Keratinocyte (primary cell): ENCODE measurements at regions not wholly inside any gene's neighbourhood (a gene's known extent, or its start where the extent isn't known, plus 50 kb on each side); places are given as distances from the start of the nearest gene placed in this dataset.

Source experiments
- DNase-seq: peaks from one replicate; pipeline ENCODE4 v3.0.0-alpha.2; 2011; ENCODE audit warnings: low read depth, missing footprints, low spot score
- FAIRE-seq: peaks from 2 replicates; lab custom pipeline; 2011; peaks lifted over from hg19 to GRCh38; lab: Jason Lieb, UNC
- H2AFZ ChIP-seq: 2 replicates; pipeline ENCODE4 v1.6.0; 2012; ENCODE audit warnings: low read length, control low read depth, inconsistent platforms; ENCODE audit not compliant: control insufficient read depth
- H3K27ac ChIP-seq: 2 replicates; pipeline ENCODE4 v1.5.1; 2011; ENCODE audit warnings: low read length; ENCODE audit not compliant: control insufficient read depth, insufficient read depth
- H3K27me3 ChIP-seq: 3 replicates; pipeline ENCODE4 v1.6.0; 2011; ENCODE audit warnings: low read length; ENCODE audit not compliant: control insufficient read depth, insufficient read depth; ENCODE audit errors: extremely low read depth
- H3K36me3 ChIP-seq, 2 experiments: 2 replicates in 1 of 2; 3 replicates in 1 of 2; pipeline ENCODE4 v1.5.1; 2011; ENCODE audit warnings: low read length in 2 of 2, mild to moderate bottlenecking in 1 of 2; ENCODE audit not compliant: control insufficient read depth in 2 of 2, insufficient read depth in 2 of 2; ENCODE audit errors: extremely low read depth in 1 of 2
- H3K4me1 ChIP-seq: 3 replicates; pipeline ENCODE4 v1.5.1; 2011; ENCODE audit warnings: low read length; ENCODE audit not compliant: control insufficient read depth, insufficient read depth; ENCODE audit errors: extremely low read depth
- H3K4me2 ChIP-seq: 3 replicates; pipeline ENCODE4 v1.6.0; 2011; ENCODE audit warnings: low read depth, low read length; ENCODE audit not compliant: control insufficient read depth, insufficient read depth; ENCODE audit errors: extremely low read depth
- H3K4me3 ChIP-seq, 3 experiments: fragments of 200-600 bp in 1 of 3; sonication (generic) in 1 of 3; 2 replicates in 2 of 3; 3 replicates in 1 of 3; pipeline ENCODE4 v1.5.1; 2011 to 2016; ENCODE audit warnings: low read length in 3 of 3, mild to moderate bottlenecking in 3 of 3, control low read depth in 2 of 3, inconsistent platforms in 1 of 3, low read depth in 1 of 3, mixed read lengths in 1 of 3, mixed run types in 1 of 3, moderate library complexity in 1 of 3; ENCODE audit not compliant: control insufficient read depth in 2 of 3, insufficient read depth in 2 of 3; ENCODE audit errors: extremely low read depth in 1 of 3
- H3K79me2 ChIP-seq: 2 replicates; pipeline ENCODE4 v1.6.0; 2012; ENCODE audit warnings: low read length; ENCODE audit not compliant: control insufficient read depth, insufficient read depth
- H3K9ac ChIP-seq: 3 replicates; pipeline ENCODE4 v1.6.0; 2011; ENCODE audit warnings: low read length; ENCODE audit not compliant: control insufficient read depth, insufficient read depth; ENCODE audit errors: extremely low read depth
- H3K9me1 ChIP-seq: 3 replicates; pipeline ENCODE4 v1.6.0; 2011; ENCODE audit warnings: low read length; ENCODE audit not compliant: control insufficient read depth, insufficient read depth; ENCODE audit errors: extremely low read depth
- H3K9me3 ChIP-seq: 2 replicates; pipeline ENCODE4 v1.5.1; 2012; ENCODE audit warnings: low read depth, low read length; ENCODE audit not compliant: control insufficient read depth
- H4K20me1 ChIP-seq: 3 replicates; pipeline ENCODE4 v1.6.0; 2011; ENCODE audit warnings: low read length; ENCODE audit not compliant: control insufficient read depth, insufficient read depth; ENCODE audit errors: extremely low read depth
- EZH2 ChIP-seq: IDR thresholded peaks from one replicate; pipeline ENCODE4 v1.6.1; 2012; ENCODE audit warnings: inconsistent platforms, mild to moderate bottlenecking, low read length, moderate library complexity
- dilution Hi-C: fragments of 300-500 bp; cut with MboI; formaldehyde crosslinking; loops from one replicate; pipeline ENCODE4 v1.7.0; 2020; ENCODE audit warnings: low sequenced_read_pairs; ENCODE audit not compliant: extremely low pct_ligation_motif_present
- TF ChIP-seq, protein P1 (sequence below), 3 experiments: IDR thresholded peaks in 1 of 3; conservative IDR thresholded peaks in 1 of 3; optimal IDR thresholded peaks in 1 of 3; 2 replicates in 2 of 3; 3 replicates in 1 of 3; pipeline versions ENCODE3 to v1.5.1; 2011; ENCODE audit warnings: low read length in 3 of 3, mild to moderate bottlenecking in 3 of 3, moderate library complexity in 2 of 3, control low read depth in 1 of 3, inconsistent platforms in 1 of 3; ENCODE audit not compliant: insufficient read depth in 2 of 3; ENCODE audit errors: extremely low read depth in 1 of 3

DNA sequence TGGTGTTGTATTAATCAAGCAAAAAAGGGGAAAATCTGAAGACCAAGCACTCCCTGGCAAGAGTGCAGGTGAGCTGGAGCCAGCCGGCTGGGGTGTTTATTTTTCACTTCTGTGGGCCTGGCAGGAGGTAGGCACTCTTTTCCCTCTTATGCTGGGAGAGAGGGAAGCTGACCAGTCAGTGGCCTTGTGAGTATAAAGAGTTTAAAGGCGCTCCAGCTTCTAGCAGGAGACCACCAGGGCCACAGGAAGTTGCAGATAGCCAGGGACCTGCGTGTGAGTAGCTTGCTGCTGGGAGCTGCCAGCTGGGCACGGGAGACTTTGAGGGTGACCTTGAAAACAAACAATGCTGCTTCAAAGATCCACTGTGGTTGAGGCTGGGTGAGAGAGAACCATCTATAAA, 217.4 kb upstream of the PWP1 start:
- no peak overlapping the region for H3K4me3 ChIP-seq
- H3K9me1 ChIP-seq: no peaks in the 10 kb centered on the region
- H3K4me2 ChIP-seq: no peak overlapping the region
- H3K79me2 ChIP-seq: peaks cover under 1% of the 10 kb centered on the region
- no peak for FAIRE-seq
- TF ChIP-seq EZH2: no peak
- TF ChIP-seq, protein P1, sequence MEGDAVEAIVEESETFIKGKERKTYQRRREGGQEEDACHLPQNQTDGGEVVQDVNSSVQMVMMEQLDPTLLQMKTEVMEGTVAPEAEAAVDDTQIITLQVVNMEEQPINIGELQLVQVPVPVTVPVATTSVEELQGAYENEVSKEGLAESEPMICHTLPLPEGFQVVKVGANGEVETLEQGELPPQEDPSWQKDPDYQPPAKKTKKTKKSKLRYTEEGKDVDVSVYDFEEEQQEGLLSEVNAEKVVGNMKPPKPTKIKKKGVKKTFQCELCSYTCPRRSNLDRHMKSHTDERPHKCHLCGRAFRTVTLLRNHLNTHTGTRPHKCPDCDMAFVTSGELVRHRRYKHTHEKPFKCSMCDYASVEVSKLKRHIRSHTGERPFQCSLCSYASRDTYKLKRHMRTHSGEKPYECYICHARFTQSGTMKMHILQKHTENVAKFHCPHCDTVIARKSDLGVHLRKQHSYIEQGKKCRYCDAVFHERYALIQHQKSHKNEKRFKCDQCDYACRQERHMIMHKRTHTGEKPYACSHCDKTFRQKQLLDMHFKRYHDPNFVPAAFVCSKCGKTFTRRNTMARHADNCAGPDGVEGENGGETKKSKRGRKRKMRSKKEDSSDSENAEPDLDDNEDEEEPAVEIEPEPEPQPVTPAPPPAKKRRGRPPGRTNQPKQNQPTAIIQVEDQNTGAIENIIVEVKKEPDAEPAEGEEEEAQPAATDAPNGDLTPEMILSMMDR (optimal IDR thresholded peaks at IDR 0.05 in 1 of 3, IDR thresholded peaks at IDR 0.05 in 1 of 3, conservative IDR thresholded peaks at IDR 0.05 in 1 of 3; ENCODE audit: extremely low read depth in 1 of 3, insufficient read depth in 2 of 3, low read length in 3 of 3): no peak
- no peak overlapping the region for H3K27ac ChIP-seq
- no peaks in the 10 kb centered on the region for H3K4me1 ChIP-seq
- DNase-seq: no peak
- dilution Hi-C loops: no loop called here
- no peak overlapping the region for H2AFZ ChIP-seq
- no peak overlapping the region for H3K9ac ChIP-seq
- no peaks in the 10 kb centered on the region for H3K36me3 ChIP-seq
- no peaks in the 10 kb centered on the region for H3K9me3 ChIP-seq
- no peaks in the 10 kb centered on the region for H3K27me3 ChIP-seq
- no peaks in the 10 kb centered on the region for H4K20me1 ChIP-seq

DNA sequence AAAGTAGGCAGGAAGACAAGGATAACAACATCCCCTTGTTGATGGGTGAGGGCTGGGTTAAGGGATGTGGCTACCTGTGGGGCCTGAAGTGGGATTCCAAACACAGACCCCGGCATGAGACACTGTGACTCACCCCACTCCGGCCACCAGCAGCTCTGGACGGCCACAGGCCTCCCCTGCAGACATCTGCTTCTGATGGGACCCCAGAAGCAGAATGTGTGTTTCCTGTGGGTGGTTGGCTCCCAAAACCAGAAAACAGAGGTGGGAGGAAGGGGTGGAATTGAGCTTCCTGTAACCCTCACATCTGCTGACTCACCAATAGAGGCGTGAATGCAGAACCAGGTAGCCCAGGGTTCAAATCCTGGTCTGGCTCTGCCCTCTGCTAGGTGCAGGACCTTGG, 216.6 kb upstream of the PWP1 start:
- H4K20me1 ChIP-seq: no peaks in the 10 kb centered on the region
- H3K4me1 ChIP-seq: no peaks in the 10 kb centered on the region
- H3K27ac ChIP-seq: no peak overlapping the region
- H2AFZ ChIP-seq: no peak overlapping the region
- dilution Hi-C loops: no loop called here
- H3K9ac ChIP-seq: no peak overlapping the region
- H3K9me3 ChIP-seq: no peaks in the 10 kb centered on the region
- no peaks in the 10 kb centered on the region for H3K9me1 ChIP-seq
- FAIRE-seq (no peak), DNase-seq (no peak)
- H3K4me3 ChIP-seq: no peak overlapping the region
- TF ChIP-seq, protein P1 (optimal IDR thresholded peaks at IDR 0.05 in 1 of 3, IDR thresholded peaks at IDR 0.05 in 1 of 3, conservative IDR thresholded peaks at IDR 0.05 in 1 of 3; ENCODE audit: extremely low read depth in 1 of 3, insufficient read depth in 2 of 3, low read length in 3 of 3): no peak
- TF ChIP-seq EZH2: no peak
- H3K27me3 ChIP-seq: no peaks in the 10 kb centered on the region
- no peak overlapping the region for H3K4me2 ChIP-seq
- no peaks in the 10 kb centered on the region for H3K79me2 ChIP-seq
- H3K36me3 ChIP-seq: no peaks in the 10 kb centered on the region
